ENCODE measurements at regions not wholly inside any gene's neighbourhood (a gene's known extent, or its start where the extent isn't known, plus 50 kb on each side); places are given as distances from the start of the nearest gene placed in this dataset.
A peak's percentile ranks its signal among the peaks of the same experiment; 100 is the strongest.

- TF ChIP-seq ZBTB7A (IDR thresholded peaks at IDR 0.05; ENCODE audit: borderline replicate concordance, control insufficient read depth, low read depth, low read length) (peak; percentile 71; the same call in 1 of the 2 replicates), ZNF239 (CRISPR knock-in tag; IDR thresholded peaks at IDR 0.05) (no peak; the same call in 1 of the 2 replicates), ZNF347 (CRISPR knock-in tag; IDR thresholded peaks at IDR 0.05; ENCODE audit: low read depth) (no peak), MTA3 (IDR thresholded peaks at IDR 0.05; ENCODE audit: borderline replicate concordance) (0 out of 2 replicates have a peak, but pooled peaks have one; percentile 56), U2AF1 (optimal IDR thresholded peaks at IDR 0.05; ENCODE audit: low read depth, low read length) (no peak), STAT5A (IDR thresholded peaks at IDR 0.05; ENCODE audit: borderline replicate concordance, low read length) (peak; percentile 67), SUPT5H (IDR thresholded peaks at IDR 0.05) (no peak), MTA2 (IDR thresholded peaks at IDR 0.05; ENCODE audit: low read depth) (no peak), KLF6 (CRISPR knock-in tag; IDR thresholded peaks at IDR 0.05; ENCODE audit: borderline replicate concordance) (peak; percentile 70; the same call in 1 of the 2 replicates), ZNF3 (CRISPR knock-in tag; IDR thresholded peaks at IDR 0.05) (no peak), PREB (CRISPR knock-in tag; IDR thresholded peaks at IDR 0.05) (no peak), ZNF12 (CRISPR knock-in tag; IDR thresholded peaks at IDR 0.05) (no peak), FOS (IDR thresholded peaks at IDR 0.05; ENCODE audit: extremely low read depth, insufficient read length) (peak; percentile 43), MYC (IDR thresholded peaks at IDR 0.05; ENCODE audit: low read depth, low read length) (peak; percentile 81), MYC (CRISPR knock-in tag; IDR thresholded peaks at IDR 0.05; ENCODE audit: borderline replicate concordance, low read depth) (no peak), PTRF (tag; IDR thresholded peaks at IDR 0.05) (no peak), SMARCA4 (IDR thresholded peaks at IDR 0.05) (peak; percentile 92), SRSF7 (optimal IDR thresholded peaks at IDR 0.05; ENCODE audit: low read depth, low read length) (no peak), ZZZ3 (IDR thresholded peaks at IDR 0.05) (no peak), MEIS2 (IDR thresholded peaks at IDR 0.05; ENCODE audit: partially characterized antibody) (peak; percentile 40), STAG1 (CRISPR knock-in tag; IDR thresholded peaks at IDR 0.05; ENCODE audit: borderline replicate concordance) (no peak), PRDM10 (IDR thresholded peaks at IDR 0.05; ENCODE audit: partially characterized antibody) (peak; percentile 91), ZNF197 (CRISPR knock-in tag; IDR thresholded peaks at IDR 0.05; ENCODE audit: low read depth) (no peak), ZEB2 (IDR thresholded peaks at IDR 0.05) (no peak)
- TF ChIP-seq, protein P1, sequence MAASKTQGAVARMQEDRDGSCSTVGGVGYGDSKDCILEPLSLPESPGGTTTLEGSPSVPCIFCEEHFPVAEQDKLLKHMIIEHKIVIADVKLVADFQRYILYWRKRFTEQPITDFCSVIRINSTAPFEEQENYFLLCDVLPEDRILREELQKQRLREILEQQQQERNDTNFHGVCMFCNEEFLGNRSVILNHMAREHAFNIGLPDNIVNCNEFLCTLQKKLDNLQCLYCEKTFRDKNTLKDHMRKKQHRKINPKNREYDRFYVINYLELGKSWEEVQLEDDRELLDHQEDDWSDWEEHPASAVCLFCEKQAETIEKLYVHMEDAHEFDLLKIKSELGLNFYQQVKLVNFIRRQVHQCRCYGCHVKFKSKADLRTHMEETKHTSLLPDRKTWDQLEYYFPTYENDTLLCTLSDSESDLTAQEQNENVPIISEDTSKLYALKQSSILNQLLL (CRISPR knock-in tag; IDR thresholded peaks at IDR 0.05; ENCODE audit: borderline replicate concordance): no peak
These were observed 117.3 kb upstream of the SLC7A14 start (continued) for GRCh38 chr3:170703121-170703588.

Measured in K562 (cell line).